Right atrium auricular region (tissue), 2 donors: ENCODE measurements at regions not wholly inside any gene's neighbourhood (a gene's known extent, or its start where the extent isn't known, plus 50 kb on each side); places are given as distances from the start of the nearest gene placed in this dataset.

Experiments used
- DNase-seq: peaks from one replicate; pipeline ENCODE4 v3.0.0-alpha.2; 2019; ENCODE audit warnings: low spot score
- H3K27ac ChIP-seq, 2 donors: fragments of 200-600 bp; sonication (generic); 1 replicate in 1 of 2; 2 replicates in 1 of 2; pipeline ENCODE4 v1.5.1; 2016 to 2019
- H3K27me3 ChIP-seq, 2 donors: fragments of 200-600 bp; sonication (generic); one replicate each; pipeline versions ENCODE4 v1.5.1 to v1.6.0; 2017 to 2019
- H3K36me3 ChIP-seq: fragments of 200-600 bp; sonication (generic); one replicate; pipeline ENCODE4 v1.5.1; 2016
- H3K4me1 ChIP-seq, 2 donors: fragments of 200-600 bp; sonication (generic); one replicate each; pipeline versions ENCODE4 v1.5.1 to v1.6.0; 2017 to 2019
- H3K4me3 ChIP-seq, 2 donors: fragments of 200-600 bp; sonication (generic); 1 replicate in 1 of 2; 2 replicates in 1 of 2; pipeline ENCODE4 v1.5.1; 2017 to 2019; ENCODE audit warnings: mild to moderate bottlenecking in 1 of 2, moderate library complexity in 1 of 2
- H3K9me3 ChIP-seq, 2 donors: fragments of 200-600 bp; sonication (generic); one replicate each; pipeline ENCODE4 v1.5.1; 2019
- TF ChIP-seq, protein P1 (sequence below), 2 donors: fragments of 200-600 bp; sonication (generic); IDR thresholded peaks; one replicate each; pipeline ENCODE4 v1.5.1; 2019; ENCODE audit warnings: antibody characterized with exemption in 2 of 2

DNA sequence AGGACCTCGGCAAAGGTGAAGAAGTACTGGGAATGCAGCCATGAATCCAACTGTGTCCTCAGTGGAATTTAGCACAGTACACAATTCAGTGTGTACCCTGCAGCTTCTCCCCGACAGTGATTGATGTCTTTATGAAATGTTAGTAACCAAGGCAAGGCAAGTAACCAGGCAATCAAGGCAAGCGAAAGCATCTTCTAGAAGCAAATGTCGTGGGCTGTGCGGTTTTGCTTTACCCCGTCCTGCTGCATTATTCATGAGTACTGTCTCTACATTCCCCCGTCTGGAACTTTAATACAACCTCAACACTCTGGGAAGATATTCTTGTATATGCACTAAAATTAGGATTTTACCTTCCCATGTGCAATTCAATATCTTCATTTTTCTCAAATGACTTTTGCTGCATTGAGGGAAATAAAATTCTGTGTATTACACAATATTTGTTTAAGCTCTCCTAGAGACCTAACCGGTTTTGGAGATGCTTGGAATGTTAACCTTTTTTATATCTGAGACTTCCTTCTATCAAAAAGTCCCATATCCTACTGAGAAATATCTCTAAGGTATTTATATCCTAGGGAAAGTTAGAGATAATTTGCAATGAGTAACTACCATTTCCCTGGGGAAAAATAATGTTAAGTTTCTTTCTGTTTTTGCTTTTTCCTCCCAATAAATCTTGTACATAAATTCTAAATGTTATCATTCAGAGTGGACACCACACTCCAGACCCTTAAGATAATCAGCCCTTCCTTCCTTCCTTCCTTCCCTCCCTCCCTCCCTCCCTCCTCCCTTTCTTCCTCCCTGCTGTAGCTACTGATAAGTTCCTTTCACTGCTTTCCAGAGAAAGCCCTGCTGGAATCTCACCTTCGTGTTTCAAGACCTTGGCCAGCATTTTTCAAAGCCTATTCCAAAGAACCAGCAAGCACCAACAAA lies 51.9 kb upstream of the ADORA2B start:
- Histone ChIP-seq H3K9me3 (no peaks in the 10 kb centered on the region), H3K4me3 (no peak overlapping the region), H3K4me1 (peaks cover 0 to 5% of the 10 kb centered on the region in 2 donors), H3K36me3 (no peaks in the 10 kb centered on the region), H3K27me3 (no peaks in the 10 kb centered on the region), H3K27ac (no peak overlapping the region)
- TF ChIP-seq, protein P1, sequence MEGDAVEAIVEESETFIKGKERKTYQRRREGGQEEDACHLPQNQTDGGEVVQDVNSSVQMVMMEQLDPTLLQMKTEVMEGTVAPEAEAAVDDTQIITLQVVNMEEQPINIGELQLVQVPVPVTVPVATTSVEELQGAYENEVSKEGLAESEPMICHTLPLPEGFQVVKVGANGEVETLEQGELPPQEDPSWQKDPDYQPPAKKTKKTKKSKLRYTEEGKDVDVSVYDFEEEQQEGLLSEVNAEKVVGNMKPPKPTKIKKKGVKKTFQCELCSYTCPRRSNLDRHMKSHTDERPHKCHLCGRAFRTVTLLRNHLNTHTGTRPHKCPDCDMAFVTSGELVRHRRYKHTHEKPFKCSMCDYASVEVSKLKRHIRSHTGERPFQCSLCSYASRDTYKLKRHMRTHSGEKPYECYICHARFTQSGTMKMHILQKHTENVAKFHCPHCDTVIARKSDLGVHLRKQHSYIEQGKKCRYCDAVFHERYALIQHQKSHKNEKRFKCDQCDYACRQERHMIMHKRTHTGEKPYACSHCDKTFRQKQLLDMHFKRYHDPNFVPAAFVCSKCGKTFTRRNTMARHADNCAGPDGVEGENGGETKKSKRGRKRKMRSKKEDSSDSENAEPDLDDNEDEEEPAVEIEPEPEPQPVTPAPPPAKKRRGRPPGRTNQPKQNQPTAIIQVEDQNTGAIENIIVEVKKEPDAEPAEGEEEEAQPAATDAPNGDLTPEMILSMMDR (IDR thresholded peaks at IDR 0.05) = no peak
- DNase-seq = no peak

DNA sequence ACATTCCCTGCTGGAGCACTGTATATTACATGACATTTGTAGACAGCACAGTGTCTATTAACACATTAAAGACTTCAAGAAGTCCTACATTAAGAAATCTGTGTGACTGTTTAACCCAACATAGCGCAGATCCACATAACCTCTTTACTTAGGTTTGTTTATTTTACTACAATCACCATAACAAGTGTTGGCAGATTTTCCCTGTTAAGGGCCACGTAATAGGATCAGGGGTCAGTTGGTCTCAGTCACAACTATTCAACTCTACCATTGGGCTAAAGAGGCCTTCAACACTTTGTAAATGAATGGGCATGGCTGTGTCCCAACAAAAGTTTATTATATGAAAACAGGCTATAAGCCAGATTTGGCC lies 51.3 kb upstream of the ADORA2B start:
- Histone ChIP-seq H3K27ac (no peak overlapping the region), H3K4me3 (no peak overlapping the region), H3K4me1 (peaks cover 0 to 5% of the 10 kb centered on the region in 2 donors), H3K27me3 (no peaks in the 10 kb centered on the region), H3K36me3 (no peaks in the 10 kb centered on the region), H3K9me3 (no peaks in the 10 kb centered on the region)
- TF ChIP-seq, protein P1 (IDR thresholded peaks at IDR 0.05) = no peak
- no peak for DNase-seq

DNA sequence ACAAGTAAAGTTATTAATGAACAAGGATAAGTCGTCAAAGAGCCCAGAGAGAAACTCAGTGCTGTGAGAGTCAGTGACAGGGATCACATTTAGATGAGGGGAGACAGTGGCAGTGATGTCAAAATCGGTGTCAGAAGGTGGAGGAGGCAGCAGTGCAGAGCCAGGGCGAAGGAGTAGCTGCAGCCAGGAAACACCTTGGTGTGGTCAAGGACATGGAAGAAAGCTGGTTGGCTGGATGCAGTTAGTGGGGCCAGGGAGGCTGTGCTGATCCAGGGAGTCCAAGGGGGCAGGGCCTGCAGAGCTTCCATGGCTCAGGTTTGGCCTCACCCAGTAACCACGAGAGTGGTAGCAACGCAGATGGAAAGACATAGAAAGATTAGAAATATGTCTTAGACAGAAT lies 50.7 kb upstream of the ADORA2B start:
- Histone ChIP-seq H3K9me3 (no peaks in the 10 kb centered on the region), H3K36me3 (no peaks in the 10 kb centered on the region), H3K4me3 (no peak overlapping the region), H3K27ac (no peak overlapping the region), H3K27me3 (no peaks in the 10 kb centered on the region), H3K4me1 (peaks cover 0 to 5% of the 10 kb centered on the region in 2 donors)
- DNase-seq = no peak
- TF ChIP-seq, protein P1 (IDR thresholded peaks at IDR 0.05) = no peak

DNA sequence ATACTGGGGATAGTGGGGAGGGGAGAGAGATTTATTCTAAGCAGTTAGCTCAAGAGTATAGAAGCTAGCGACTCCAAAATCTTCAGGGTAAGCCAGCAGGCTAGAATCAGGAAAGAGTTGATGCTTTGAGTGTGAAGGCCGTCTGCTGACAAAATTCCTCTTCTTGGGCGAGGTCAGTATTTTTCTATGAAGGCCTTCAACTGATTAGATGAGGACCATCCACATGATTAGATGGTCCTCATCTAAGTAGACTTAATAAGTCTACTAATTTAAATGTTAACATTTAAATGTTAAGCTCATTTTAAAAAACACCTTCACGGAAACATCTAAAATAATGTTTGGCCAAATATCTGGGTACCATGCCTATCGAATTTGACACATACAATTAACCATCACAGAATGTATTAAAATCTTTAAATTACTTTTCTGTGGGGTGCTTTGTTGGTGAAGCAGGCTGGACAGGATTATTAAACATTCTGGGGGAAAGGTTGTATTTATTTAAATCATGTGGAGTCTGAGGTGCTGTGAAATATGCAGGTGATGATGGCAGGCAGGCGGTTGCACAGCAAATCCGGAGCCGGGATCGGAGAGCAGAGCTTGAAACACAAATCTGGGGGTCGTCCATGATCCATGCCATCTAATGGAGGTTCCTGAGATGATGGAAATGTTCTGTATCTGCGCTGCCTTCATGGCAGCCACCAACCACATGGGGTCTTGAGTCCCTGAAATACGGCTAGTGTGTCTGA lies 49.8 kb upstream of the ADORA2B start:
- Histone ChIP-seq H3K27me3 (no peaks in the 10 kb centered on the region), H3K36me3 (no peaks in the 10 kb centered on the region), H3K9me3 (no peaks in the 10 kb centered on the region), H3K4me3 (no peak overlapping the region), H3K27ac (no peak overlapping the region), H3K4me1 (peaks cover 0 to 5% of the 10 kb centered on the region in 2 donors)
- TF ChIP-seq, protein P1 (IDR thresholded peaks at IDR 0.05) = no peak
- DNase-seq = no peak
